DMS53 treated with DMSO at 0.1 percent for 48 hours (cell line): ENCODE measurements at regions not wholly inside any gene's neighbourhood (a gene's known extent, or its start where the extent isn't known, plus 50 kb on each side); places are given as distances from the start of the nearest gene placed in this dataset.
A peak's percentile ranks its signal among the peaks of the same experiment; 100 is the strongest.
"Not testable (repeated sequence)": the region's sequence is repeated elsewhere in the genome, so short reads cannot be mapped to it uniquely, and the experiment has no call there.

Source experiments
- DNase-seq: peaks from one replicate; lab custom pipeline; 2025; ENCODE audit not compliant: unreplicated experiment; lab: John Stamatoyannopoulos, UW

DNA sequence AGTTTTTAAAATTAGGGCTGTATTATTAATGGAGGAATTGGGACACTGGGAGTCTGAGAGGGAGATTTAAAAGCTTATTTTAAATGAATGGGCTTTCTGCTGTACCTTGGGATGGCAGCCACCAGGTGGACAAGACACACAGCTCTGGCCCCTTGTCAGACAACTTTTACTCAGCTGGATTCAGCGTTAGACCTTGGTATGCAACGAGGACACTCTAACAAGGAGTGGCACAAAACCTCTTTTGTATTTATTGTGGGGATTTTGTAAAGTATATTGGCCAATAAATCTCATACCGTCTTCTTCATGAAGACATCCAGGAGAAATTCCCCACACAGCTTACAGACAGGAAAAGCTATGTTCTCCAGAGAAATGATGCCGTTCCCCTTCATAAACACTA lies 105.7 kb downstream of the LCA5 start:
- no peak for DNase-seq

GRCh38 chr6:79430913-79431536 lies 106.2 kb downstream of the LCA5 start:
- DNase-seq, result no peak

DNA sequence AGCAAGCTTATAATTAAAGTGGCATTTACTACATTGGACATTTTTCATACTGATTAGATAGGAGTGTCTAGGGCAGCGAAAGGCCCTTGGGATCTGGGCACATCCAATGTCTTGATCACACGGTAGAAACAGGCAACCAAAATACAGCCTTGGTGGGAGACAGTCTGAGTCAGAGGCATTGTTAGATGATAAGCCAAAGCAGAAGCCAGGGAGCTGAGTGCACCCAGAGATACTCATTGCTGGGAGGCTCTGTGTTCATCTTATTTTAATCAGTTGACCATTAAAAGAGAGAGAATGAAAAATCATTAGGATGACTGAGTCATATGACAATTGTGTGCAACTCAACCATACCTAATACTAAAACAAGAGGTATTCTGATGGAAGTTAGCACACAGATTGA lies 109.5 kb downstream of the LCA5 start:
- no peak for DNase-seq

GRCh38 chr6:79426625-79427278 lies 110.5 kb downstream of the LCA5 start:
- DNase-seq, result no peak

DNA sequence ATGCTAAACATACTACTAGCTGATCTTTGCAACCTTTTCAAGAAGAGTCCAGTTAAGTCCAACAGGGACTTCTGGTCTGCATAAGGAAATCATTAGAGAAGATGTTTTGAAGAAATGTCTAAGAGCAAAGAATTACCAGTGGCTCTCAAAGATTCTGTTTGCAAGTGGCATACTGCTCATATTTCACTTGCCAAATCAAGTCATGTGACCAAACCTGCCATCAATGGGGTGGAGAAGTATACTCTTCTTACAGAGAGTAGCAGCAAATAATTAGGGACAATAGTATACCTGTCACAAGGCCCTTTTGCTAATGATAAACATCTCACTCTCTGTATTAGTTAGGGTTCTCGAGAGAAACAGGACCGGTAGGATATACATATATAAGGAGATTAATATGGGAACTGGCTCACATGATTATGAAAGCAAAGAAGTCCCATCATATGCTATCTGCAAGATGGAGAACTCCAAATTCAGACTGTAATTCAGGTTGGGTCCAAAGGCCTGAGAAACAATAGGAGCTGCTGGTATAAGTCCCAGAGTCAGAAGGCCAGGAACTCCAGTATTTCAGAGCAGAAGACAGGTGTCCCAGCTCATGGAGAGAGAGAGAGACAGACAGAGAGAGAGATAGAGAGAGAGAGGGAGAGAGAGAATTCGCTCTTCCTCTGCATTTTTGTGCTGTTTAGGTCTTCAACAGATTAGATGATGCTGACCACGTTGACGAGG lies 111.5 kb downstream of the LCA5 start:
- no peak for DNase-seq

- no peak for DNase-seq
These were observed 114.0 kb downstream of the LCA5 start for GRCh38 chr6:79423216-79423615.

DNA sequence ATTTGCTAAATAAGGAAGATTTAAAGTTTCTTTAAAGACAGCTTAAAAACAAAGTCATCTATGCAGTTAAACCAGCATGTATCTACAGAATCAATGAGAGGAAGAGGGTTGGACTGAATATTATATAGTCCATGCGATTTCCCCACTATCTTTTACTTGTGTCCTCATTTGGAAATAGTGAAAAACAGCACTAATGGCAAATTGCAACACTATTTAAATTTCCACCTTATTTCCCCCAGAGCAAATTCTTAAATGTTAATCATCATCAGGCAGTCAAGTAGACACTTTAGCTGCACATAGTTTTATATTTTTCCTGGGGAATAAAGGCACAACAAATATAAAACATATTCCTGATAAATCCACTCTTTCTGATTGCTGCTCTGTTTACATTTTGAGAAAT lies 114.6 kb downstream of the LCA5 start:
- no peak for DNase-seq

DNA sequence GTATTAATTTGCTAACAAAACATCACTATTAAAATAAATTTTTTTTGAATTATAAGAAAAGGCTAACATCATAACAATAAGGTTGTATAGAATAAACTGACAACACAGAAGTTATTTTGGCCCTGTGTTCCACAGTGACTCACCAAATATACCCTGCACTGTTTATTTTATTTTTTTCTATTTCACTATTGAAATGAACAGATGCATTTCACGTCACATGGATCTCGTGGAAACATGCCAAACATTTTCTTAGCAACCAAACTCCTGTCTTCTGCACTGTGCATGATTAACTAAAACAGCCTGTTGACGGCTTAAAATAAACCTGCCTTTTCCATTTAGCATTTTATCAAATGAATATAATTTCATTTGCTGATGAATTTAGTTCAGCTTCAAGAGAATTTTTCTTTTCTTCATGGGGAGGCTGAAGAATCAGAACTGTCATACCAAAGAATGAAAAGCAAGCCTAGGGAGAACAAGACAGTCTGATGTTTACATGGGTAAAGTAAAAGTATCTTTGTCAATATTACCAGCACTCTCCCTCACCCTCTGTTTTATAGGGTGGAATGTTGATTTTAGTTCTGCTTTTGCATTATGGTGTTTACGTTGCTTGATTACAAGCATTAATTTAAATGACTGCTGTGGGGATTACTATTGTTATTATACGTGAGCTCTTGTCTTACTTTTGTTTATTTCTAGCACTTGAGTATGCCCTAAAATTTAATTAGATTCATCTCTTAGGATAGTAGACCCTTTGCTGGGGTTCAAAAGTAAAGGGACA lies 115.3 kb downstream of the LCA5 start:
- DNase-seq, result peak; percentile 78

DNA sequence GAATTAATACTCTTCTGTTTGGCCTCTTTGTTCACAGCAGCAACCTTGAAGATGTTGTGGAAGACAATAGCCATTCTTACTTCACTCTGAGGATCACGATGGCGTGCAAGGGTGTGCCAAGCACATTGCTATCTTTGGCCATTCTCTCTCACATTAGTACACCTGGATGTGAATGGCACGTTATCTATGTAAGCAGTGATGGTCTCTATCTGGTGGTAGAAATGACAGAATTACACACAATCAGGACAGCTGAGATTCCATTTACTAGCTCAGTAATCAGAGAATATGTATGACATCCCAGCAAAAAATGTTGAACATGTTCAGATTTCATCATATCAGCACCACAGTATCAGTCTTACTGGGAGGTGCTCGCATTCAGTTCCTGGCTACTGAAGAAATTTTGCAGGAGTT lies 116.2 kb downstream of the LCA5 start:
- DNase-seq, result no peak

DNA sequence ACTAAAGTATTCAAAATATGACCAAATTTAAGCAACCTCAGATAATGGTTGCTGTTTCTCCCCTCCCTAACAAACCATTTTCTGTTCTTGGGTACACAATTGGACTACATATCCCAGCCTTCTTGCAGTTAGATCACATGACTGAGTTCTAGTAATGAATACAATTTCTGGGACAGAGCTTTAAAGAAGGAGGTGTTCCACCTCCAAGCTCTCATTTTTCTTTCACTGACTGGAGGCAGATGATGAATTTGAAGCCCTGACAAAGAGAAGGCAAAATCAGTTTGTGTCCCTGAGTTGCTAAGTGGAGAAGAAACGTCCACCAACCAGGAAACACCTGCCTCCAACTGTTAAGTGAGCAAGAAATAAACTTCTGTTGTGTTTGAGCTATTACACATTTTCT lies 117.2 kb downstream of the LCA5 start:
- DNase-seq, result peak; percentile 19

- DNase-seq, result no peak
These were observed 120.3 kb downstream of the LCA5 start for GRCh38 chr6:79416931-79417330.

DNA sequence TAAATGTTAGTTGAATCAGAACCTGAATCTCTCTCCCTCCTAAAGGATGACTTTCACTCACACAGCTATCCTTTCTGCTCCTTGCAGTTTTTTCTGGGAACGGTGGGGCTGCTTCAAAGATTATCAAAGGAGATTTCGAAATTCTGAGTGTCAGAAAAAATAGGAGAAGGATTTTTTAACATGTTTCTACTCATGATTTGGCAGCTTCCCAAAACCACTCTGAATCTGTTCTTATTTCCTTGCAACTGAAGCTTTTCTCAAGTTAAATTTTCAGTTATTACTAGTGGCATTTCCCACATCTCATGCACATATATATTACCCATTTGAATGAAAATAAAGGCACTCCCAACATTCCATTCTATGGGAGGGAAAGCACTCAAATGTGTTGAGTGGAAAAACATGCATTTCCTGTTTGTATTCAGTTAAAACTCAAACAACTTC lies 123.6 kb downstream of the LCA5 start:
- DNase-seq, result no peak

GRCh38 chr6:79410806-79411205 lies 126.4 kb downstream of the LCA5 start:
- DNase-seq, result no peak

DNA sequence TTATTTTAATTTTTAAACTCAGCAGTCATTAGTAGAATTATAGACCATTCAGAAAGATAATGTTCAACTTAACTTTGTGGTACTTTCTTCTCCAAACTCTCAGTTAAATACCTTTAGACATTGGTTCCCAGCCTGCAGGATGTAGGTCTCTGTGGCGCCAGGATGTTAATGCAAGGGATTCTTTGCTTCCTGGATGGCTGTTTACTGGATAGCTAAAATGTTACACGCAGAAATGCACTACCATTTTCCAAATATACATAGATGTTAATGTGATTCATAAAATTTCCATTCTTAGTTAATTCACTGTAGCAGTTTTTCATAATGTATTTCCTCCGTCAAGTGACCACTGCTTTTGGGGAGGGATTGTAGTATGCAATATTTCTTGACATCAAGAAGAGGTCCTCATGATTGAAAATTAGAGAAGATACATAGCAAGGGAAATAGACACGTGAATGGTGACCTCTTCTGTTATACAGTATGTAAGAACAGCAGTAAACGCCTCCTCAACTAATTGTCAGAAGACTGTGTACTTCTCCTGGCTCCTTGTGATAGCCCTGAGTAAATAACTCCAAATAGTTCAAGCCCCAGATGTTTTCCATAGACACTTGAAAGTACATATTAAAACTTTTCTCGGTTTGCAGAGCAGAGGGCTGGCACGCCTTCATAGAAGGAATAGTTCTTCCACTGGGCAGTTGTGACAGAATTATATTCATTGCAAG lies 128.8 kb downstream of the LCA5 start:
- no peak for DNase-seq

- DNase-seq, result no peak
These were observed 132.6 kb downstream of the LCA5 start for GRCh38 chr6:79404677-79405076.

DNA sequence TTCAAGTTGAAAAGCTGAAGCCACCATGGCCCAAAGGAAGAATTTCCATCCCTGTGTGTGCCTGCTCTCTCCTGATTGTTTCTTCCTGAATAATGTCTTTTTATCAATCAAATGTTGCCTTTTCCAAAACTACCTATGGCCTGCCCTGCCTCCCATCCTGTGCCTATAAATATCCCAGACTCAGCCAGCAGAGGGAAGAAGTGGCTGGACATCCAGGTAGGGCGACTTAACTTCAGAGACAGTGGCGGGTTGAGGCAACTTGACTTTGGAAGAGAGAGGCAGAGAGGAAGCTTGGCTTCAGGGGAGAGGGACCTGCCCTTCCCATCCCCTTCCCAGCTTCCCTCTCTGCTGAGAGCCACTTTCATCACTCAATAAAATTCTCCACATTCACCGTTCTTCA lies 133.0 kb downstream of the LCA5 start:
- no peak for DNase-seq

- DNase-seq, result no peak
These were observed 133.7 kb downstream of the LCA5 start for GRCh38 chr6:79403563-79403962.

DNA sequence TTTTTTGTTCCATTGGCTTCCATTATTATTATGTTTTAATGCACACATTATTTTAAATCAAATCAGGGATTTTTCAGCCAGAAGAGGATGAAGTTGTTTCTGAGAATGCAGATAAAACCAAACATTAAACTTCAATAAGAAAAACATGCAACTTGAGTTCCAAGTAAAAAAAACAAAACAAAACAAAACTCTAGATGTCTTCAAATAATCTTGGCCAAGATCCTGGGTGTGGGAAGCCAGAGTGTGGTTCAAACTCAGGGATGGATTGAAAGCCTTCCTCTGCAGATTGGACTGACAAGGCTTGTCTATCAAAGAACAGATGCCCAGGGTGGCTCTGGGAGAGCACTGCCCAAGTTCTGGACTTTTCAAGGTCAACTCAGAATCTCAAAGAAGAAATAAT lies 134.1 kb downstream of the LCA5 start:
- DNase-seq, result no peak

DNA sequence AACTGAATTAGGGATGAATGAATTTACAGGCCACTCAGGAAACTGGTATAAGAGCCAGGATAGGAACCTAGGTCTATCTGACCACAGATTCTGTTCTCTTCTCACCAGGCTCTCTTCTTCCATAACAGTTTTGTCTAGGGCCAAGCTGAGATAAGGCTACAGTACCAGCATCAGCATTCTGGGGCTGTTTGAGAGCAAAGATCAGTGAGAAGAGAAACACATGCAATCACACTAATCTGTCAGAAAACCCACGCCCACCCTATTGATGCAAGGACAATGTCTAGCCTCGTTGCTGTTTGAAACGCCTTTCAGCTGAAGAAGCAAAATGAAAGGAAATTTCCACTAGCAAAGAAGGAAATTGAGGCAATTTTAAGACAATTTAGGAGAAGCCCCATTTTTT lies 137.7 kb downstream of the LCA5 start:
- no peak for DNase-seq

DNA sequence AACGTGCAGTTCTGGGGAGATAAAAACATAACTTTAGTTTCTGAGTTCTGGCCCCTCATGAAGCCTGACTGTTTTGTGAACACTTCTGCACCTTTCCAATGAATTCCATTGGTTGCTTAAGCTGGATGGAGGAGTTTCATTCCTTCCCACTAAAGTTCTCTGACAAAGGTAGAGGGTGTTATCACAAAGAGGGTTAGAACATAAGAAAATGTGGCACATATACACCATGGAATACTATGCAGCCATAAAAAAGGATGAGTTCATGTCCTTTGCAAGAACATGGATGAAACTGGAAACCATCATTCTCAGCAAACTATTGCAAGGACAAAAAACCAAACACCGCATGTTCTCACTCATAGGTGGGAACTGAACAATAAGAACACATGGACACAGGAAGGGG lies 138.6 kb downstream of the LCA5 start:
- DNase-seq, result not testable (repeated sequence)

DNA sequence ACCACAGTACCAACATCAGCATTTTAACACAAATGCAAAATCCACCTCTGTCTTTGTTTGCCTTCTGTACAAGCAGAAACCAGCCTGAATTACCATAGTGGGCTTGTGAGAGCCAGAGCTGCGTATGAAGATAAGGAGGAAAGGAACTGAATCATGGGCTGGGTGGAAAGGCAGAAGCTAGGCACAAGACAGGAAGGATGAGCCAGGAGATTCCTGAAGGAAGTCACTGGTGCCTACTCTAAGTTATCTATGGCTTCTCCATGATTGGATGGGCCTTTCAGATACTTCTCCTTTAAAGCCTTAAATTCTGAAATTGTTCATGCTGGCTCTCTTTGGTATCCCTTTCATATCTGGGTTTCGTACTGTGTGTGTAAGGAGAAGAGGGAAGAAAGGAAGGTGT lies 140.6 kb downstream of the LCA5 start:
- no peak for DNase-seq
